ENCODE measurements at regions not wholly inside any gene's neighbourhood (a gene's known extent, or its start where the extent isn't known, plus 50 kb on each side); places are given as distances from the start of the nearest gene placed in this dataset. TPM values are rescaled to one million over a fixed set of nuclear protein-coding genes. Genes with fewer than 3 reads are reported as not detected.

DNA sequence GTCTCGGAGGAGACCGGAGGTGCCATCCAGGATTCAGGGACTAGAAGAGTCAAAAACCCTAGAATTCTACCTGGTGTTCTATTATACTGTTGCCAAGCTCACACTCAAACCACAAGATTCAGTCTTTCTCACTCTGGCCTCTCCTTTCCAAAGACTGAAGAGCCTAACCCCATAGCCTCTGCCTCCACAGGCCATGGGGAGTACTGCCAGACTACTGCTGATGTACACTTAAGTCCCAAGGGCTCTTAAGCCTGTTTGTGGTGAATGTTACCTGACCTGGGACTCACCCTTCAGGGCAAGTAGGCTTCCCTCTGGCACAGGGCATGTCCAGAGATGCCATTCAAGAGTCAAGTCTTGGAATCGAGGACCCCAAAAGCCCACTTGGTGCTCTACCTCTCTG is 58.9 kb upstream of the IRS4 start:
- no peak overlapping the region for H3K4me3 ChIP-seq (ENCODE audit: low read length)
- H3K36me3 ChIP-seq (ENCODE audit: insufficient read depth, low read length), result no peaks in the 10 kb centered on the region
- H3K27me3 ChIP-seq (ENCODE audit: control insufficient read depth, insufficient read depth, low read length), result no peaks in the 10 kb centered on the region
- no peaks in the 10 kb centered on the region for H3K9me3 ChIP-seq (replicated peaks; ENCODE audit: low read length)
- no peak overlapping the region for H3K9ac ChIP-seq (ENCODE audit: low read depth, low read length)
- H3K4me2 ChIP-seq (ENCODE audit: low read length), result no peak overlapping the region
- H3K4me1 ChIP-seq (ENCODE audit: control insufficient read depth, insufficient read depth, low read length), result no peaks in the 10 kb centered on the region

Small RNA genes lying in the stretch of these regions (small RNA-seq; reads per million reads assigned to genes)
- not detected for gene MIR6087
- gene RNU6-309P, result not detected
